PC-9 (cell line): ENCODE measurements at regions not wholly inside any gene's neighbourhood (a gene's known extent, or its start where the extent isn't known, plus 50 kb on each side); places are given as distances from the start of the nearest gene placed in this dataset.

Experiments used
- BruUV-seq: library from RNA; stranded (reverse); fragments of 400-500 nt; replicated peaks from 2 replicates; lab custom pipeline; 2021; lab: Mats Ljungman, UMichigan
- CTCF ChIA-PET: fragments of 300-600 bp; sonication (Branson Sonifier 250); formaldehyde crosslinking; loops from one replicate; lab custom pipeline; 2022; ENCODE audit warnings: antibody characterized with exemption; lab: Charles Lee
- POLR2A ChIA-PET: fragments of 300-600 bp; sonication (Branson Sonifier 250); formaldehyde crosslinking; loops from one replicate; lab custom pipeline; 2022; ENCODE audit warnings: antibody characterized with exemption; ENCODE audit not compliant: unreplicated experiment; lab: Charles Lee
- DNase-seq, 2 experiments: peaks; one replicate each; pipeline versions ENCODE4 v3.0.0 to v3.0.0-alpha.2; 2015 to 2022; ENCODE audit warnings: mixed read lengths in 1 of 2
- H2AFZ ChIP-seq: fragments of 200-600 bp; sonication (generic); 2 replicates; pipeline ENCODE4 v1.8.1; 2017; ENCODE audit warnings: antibody characterized with exemption
- H3F3A ChIP-seq: fragments of 200-600 bp; sonication (generic); 2 replicates; pipeline ENCODE4 v1.8.1; 2017; ENCODE audit warnings: antibody characterized with exemption, mild to moderate bottlenecking, low read depth; ENCODE audit not compliant: insufficient read depth
- H3K27ac ChIP-seq: fragments of 200-600 bp; sonication (generic); 2 replicates; pipeline ENCODE4 v1.6.1; 2016; ENCODE audit warnings: mixed run types
- H3K27me3 ChIP-seq: fragments of 200-600 bp; sonication (generic); 2 replicates; pipeline ENCODE4 v1.6.1; 2016; ENCODE audit warnings: low read depth, mixed run types; ENCODE audit not compliant: insufficient read depth
- H3K36me3 ChIP-seq: fragments of 200-600 bp; sonication (generic); 2 replicates; pipeline ENCODE4 v1.6.1; 2016; ENCODE audit warnings: low read depth, mixed run types
- H3K4me1 ChIP-seq: fragments of 200-600 bp; sonication (generic); replicated peaks from 2 replicates; pipeline ENCODE4 v1.6.1; 2016; ENCODE audit warnings: mixed run types; ENCODE audit not compliant: insufficient read depth
- H3K4me2 ChIP-seq: fragments of 200-600 bp; sonication (generic); 2 replicates; pipeline ENCODE4 v1.6.1; 2017; ENCODE audit warnings: mixed run types
- H3K4me3 ChIP-seq: fragments of 200-600 bp; sonication (generic); 2 replicates; pipeline ENCODE4 v1.6.1; 2016; ENCODE audit warnings: mixed run types
- H3K79me2 ChIP-seq: fragments of 200-600 bp; sonication (generic); 2 replicates; pipeline ENCODE4 v1.6.1; 2017; ENCODE audit warnings: low read depth, mixed run types
- H3K9me2 ChIP-seq: fragments of 200-600 bp; sonication (generic); 2 replicates; pipeline ENCODE4 v1.8.1; 2017; ENCODE audit warnings: mild to moderate bottlenecking; ENCODE audit not compliant: insufficient read depth
- H3K9me3 ChIP-seq: fragments of 200-600 bp; sonication (generic); 2 replicates; pipeline ENCODE4 v1.8.1; 2016; ENCODE audit warnings: low read depth; ENCODE audit not compliant: insufficient read depth
- H4K20me1 ChIP-seq: fragments of 200-600 bp; sonication (generic); 2 replicates; pipeline ENCODE4 v1.8.1; 2017; ENCODE audit not compliant: insufficient read depth
- CTCF ChIP-seq: fragments of 200-600 bp; sonication (generic); conservative IDR thresholded peaks from 2 replicates; pipeline ENCODE4 v1.6.1; 2017; ENCODE audit warnings: mixed run types, antibody characterized with exemption, mild to moderate bottlenecking, moderate library complexity
- EZH2 ChIP-seq: fragments of 200-600 bp; sonication (generic); IDR thresholded peaks from 2 replicates; pipeline ENCODE4 v1.8.0; 2017; ENCODE audit warnings: antibody characterized with exemption, low read depth
- intact Hi-C: fragments of 100-400 bp; cut with micrococcal nuclease; formaldehyde crosslinking; loops from one replicate; pipeline ENCODE4 v1.10.0; 2022; ENCODE audit not compliant: unreplicated experiment

GRCh38 chr1:185483664-185484450, 166.8 kb upstream of the IVNS1ABP start:
- no peaks in the 10 kb centered on the region for H3F3A ChIP-seq
- H3K27me3 ChIP-seq = no peaks in the 10 kb centered on the region
- DNase-seq = peak; percentile 4 to 38
- no peaks in the 10 kb centered on the region for H4K20me1 ChIP-seq
- no TSS peak for BruUV-seq
- H3K9me2 ChIP-seq = no peaks in the 10 kb centered on the region
- TF ChIP-seq CTCF (no peak), EZH2 (no peak)
- 0 out of 2 replicates have a peak, but pooled peaks cover 4% of the 10 kb centered on the region for H3K4me1 ChIP-seq
- no peaks in the 10 kb centered on the region for H3K79me2 ChIP-seq
- POLR2A ChIA-PET = no interaction called here
- intact Hi-C loops = no loop called here
- no peak overlapping the region for H3K27ac ChIP-seq
- CTCF ChIA-PET = no interaction called here
- H3K4me3 ChIP-seq = no peak overlapping the region
- no peak overlapping the region for H3K4me2 ChIP-seq
- H2AFZ ChIP-seq = peak overlapping the region; percentile 60; the same call in 1 of the 2 replicates
- H3K36me3 ChIP-seq = no peaks in the 10 kb centered on the region
- H3K9me3 ChIP-seq = no peaks in the 10 kb centered on the region

- no peaks in the 10 kb centered on the region for H3K27me3 ChIP-seq
- TF ChIP-seq EZH2 (no peak), CTCF (no peak)
- no peak overlapping the region for H2AFZ ChIP-seq
- DNase-seq = no peak
- no peaks in the 10 kb centered on the region for H3F3A ChIP-seq
- H3K79me2 ChIP-seq = no peaks in the 10 kb centered on the region
- BruUV-seq = no TSS peak
- ChIA-PET CTCF (no interaction called here), POLR2A (no interaction called here)
- H3K36me3 ChIP-seq = no peaks in the 10 kb centered on the region
- no peaks in the 10 kb centered on the region for H3K9me2 ChIP-seq
- H3K4me1 ChIP-seq = 0 out of 2 replicates have a peak, but pooled peaks cover 4% of the 10 kb centered on the region
- H3K4me3 ChIP-seq = no peak overlapping the region
- H3K4me2 ChIP-seq = no peak overlapping the region
- H3K9me3 ChIP-seq = no peaks in the 10 kb centered on the region
- H3K27ac ChIP-seq = no peak overlapping the region
- intact Hi-C loops = no loop called here
- H4K20me1 ChIP-seq = no peaks in the 10 kb centered on the region
Measured at GRCh38 chr1:185483217-185483616, 166.2 kb upstream of the IVNS1ABP start.

GRCh38 chr1:185480545-185480944, 163.5 kb upstream of the IVNS1ABP start:
- no peak for TF ChIP-seq CTCF
- no peak for TF ChIP-seq EZH2
- H3K27me3 ChIP-seq = no peaks in the 10 kb centered on the region
- POLR2A ChIA-PET = no interaction called here
- no peaks in the 10 kb centered on the region for H3K9me2 ChIP-seq
- H3K79me2 ChIP-seq = no peaks in the 10 kb centered on the region
- intact Hi-C loops = no loop called here
- H4K20me1 ChIP-seq = no peaks in the 10 kb centered on the region
- DNase-seq = no peak
- no TSS peak for BruUV-seq
- H3F3A ChIP-seq = no peaks in the 10 kb centered on the region
- no peak overlapping the region for H2AFZ ChIP-seq
- CTCF ChIA-PET = no interaction called here
- 0 out of 2 replicates have a peak, but pooled peaks cover 4% of the 10 kb centered on the region for H3K4me1 ChIP-seq
- no peaks in the 10 kb centered on the region for H3K36me3 ChIP-seq
- H3K4me2 ChIP-seq = no peak overlapping the region
- no peak overlapping the region for H3K4me3 ChIP-seq
- H3K9me3 ChIP-seq = no peaks in the 10 kb centered on the region
- H3K27ac ChIP-seq = no peak overlapping the region
